D721Med (cell line): ENCODE measurements at regions not wholly inside any gene's neighbourhood (a gene's known extent, or its start where the extent isn't known, plus 50 kb on each side); places are given as distances from the start of the nearest gene placed in this dataset.

ENCODE experiments used
- DNase-seq: peaks from one replicate; pipeline ENCODE4 v3.0.0; 2011; ENCODE audit warnings: low spot score; ENCODE audit not compliant: insufficient read length
- FAIRE-seq: peaks from 2 replicates; lab custom pipeline; 2011; peaks lifted over from hg19 to GRCh38; lab: Jason Lieb, UNC
- TF ChIP-seq, protein P1 (sequence below): IDR thresholded peaks from 2 replicates; pipeline ENCODE4 v1.5.1; 2012; ENCODE audit warnings: mild to moderate bottlenecking, control low read depth; ENCODE audit not compliant: insufficient read depth; ENCODE audit errors: missing control alignments

DNA sequence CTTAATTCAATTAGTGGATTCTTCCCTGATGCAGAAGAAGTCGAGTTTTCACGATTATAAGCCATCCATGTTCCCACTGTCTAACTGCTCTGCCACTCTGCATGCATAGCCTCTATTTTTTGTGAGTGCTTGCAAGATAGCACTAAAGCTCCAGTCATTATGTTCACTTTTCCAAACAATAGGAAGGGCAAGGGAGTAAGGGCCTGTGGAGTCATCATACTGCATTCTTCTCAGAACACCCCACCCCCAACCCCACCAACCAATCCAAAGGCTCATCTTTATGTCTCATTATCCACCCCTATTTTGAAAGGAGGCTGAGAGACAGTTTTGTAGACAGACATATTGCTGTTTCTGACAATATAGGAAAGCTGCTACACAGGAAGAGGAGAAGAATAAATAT is 471.7 kb upstream of the ADGRL2 start:
- DNase-seq, result no peak
- TF ChIP-seq, protein P1, sequence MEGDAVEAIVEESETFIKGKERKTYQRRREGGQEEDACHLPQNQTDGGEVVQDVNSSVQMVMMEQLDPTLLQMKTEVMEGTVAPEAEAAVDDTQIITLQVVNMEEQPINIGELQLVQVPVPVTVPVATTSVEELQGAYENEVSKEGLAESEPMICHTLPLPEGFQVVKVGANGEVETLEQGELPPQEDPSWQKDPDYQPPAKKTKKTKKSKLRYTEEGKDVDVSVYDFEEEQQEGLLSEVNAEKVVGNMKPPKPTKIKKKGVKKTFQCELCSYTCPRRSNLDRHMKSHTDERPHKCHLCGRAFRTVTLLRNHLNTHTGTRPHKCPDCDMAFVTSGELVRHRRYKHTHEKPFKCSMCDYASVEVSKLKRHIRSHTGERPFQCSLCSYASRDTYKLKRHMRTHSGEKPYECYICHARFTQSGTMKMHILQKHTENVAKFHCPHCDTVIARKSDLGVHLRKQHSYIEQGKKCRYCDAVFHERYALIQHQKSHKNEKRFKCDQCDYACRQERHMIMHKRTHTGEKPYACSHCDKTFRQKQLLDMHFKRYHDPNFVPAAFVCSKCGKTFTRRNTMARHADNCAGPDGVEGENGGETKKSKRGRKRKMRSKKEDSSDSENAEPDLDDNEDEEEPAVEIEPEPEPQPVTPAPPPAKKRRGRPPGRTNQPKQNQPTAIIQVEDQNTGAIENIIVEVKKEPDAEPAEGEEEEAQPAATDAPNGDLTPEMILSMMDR, result no peak
- no peak for FAIRE-seq

DNA sequence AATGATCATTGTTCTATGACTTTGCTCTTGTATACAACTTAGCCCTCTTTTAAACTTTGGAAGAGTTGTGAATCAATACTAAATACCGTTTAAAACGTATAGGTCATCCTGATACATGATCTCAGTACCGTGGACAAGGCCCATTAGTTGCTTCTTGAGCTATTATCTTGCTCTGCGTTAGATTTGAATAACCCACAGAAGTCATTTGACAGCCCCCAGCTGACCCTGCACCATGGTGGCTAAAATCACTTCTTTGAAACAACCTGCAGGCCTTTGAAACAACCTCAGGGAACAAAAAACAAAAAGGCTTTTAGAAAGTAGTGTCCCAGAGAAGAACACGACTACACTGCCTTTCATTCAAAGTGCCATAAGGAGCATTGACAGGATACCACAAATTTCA is 473.0 kb upstream of the ADGRL2 start:
- DNase-seq, result no peak
- TF ChIP-seq, protein P1, result no peak
- no peak for FAIRE-seq

DNA sequence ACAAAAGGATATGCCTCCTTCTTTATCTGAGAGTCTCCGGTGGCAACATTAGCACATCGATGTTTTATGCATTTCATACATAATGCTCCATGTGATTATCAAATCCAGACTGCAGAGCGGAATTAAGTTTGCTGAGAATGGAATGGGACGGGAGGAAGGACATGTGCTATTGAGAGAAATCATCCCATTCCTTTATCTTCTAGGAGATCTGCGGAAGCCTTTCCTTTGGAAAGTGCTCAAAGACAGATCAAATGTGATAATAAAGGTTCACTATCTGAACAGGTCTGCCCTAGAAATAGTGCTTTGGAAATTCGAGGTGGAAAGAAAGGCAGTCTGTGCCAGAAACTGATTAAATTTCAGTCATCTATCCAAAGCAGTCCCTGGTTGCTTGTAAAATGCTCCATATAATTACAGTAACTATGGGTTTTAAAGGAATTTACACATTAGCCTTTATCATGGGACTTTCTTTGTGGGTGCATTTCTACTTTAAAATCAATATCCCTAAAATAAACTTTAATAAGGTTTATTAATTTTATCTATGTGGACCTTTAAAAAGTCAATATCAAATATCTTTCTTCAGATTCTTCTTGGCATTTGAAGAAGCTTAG is 473.5 kb upstream of the ADGRL2 start:
- FAIRE-seq (no peak), DNase-seq (no peak)
- TF ChIP-seq, protein P1, result no peak

DNA sequence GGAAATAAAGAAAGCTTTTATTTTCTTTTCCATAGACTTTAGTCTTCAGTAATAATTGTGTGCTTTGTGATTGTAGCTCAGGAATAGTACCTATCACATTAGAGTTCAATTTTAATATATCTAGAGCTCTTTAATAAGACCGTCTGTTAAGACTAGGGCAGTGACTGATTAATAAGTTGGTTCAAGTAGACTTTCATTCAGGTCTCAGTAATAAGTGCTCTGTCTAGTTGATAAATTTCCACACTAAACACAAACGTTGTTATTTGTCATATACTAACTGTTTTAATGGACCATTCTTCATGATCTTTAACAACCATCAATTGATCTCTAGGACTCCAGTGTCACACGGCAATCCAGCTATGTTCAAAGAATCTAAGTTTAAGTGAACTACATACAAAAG is 474.5 kb upstream of the ADGRL2 start:
- TF ChIP-seq, protein P1, result no peak
- no peak for DNase-seq
- FAIRE-seq, result peak; percentile 32

DNA sequence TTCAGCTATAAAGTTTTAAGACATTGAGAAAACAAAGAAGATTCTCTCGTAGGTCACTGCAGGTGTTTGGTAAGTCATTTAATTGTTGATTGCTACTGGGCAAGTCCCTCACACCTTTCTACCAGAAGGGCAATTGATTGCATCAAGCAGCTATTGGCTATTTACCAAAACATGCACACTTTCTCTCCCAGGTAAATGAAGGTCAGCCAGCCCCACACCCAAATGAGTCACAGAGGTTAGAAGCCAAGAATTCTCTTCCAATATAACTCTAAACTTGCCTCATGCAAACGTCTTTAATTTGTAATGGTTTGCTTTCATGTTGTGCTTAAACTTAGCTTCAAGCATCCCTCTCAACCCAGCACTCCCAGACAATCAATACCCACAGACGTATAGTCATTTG is 475.3 kb upstream of the ADGRL2 start:
- DNase-seq (no peak), FAIRE-seq (no peak)
- TF ChIP-seq, protein P1, result no peak

DNA sequence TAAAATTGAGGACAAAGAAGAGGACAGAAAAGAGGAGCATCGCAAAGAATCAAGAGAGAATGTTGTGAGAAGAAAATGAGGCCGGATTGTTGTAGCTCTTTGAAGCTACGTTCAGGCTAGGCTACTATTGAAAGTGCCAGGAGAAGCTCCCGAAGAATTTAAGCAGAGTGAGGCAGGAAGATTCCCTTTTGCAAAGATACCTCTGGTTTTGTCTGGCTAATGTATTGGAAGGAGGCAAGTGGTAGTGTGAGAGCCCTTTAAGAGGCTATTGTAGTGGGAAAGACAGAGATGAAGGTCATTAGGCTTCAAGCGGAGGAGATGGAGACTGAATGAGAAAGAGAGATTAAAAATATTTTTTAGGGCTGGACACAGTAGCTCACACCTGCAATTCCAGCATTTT is 476.9 kb upstream of the ADGRL2 start:
- DNase-seq (no peak), FAIRE-seq (no peak)
- TF ChIP-seq, protein P1, result no peak

DNA sequence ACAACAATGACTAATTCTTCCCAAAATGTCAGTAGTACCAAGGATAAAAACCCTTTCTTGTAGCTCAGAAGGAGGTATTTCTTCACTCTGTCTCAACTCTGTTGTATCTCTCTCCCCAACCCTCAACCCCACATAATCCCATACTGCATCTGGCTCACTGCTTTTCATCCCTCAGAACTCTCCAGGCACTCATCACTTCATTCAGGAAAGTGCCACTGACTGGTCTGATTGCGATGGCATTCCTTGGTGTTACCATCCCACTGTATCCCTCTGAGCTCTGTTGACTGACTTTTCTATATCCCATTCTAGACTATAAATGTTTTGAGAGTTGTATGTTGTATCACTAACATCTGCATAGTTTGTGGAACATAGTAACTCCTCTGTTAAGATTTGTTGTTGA is 483.5 kb upstream of the ADGRL2 start:
- FAIRE-seq, result no peak
- TF ChIP-seq, protein P1, result no peak
- no peak for DNase-seq
